Stimulated activated CD4-positive, alpha-beta T cell treated with anti-CD3 and anti-CD28 coated beads, Interleukin-4, amount 100 ng/mL, for 24 hours (primary cell): ENCODE measurements at regions not wholly inside any gene's neighbourhood (a gene's known extent, or its start where the extent isn't known, plus 50 kb on each side); places are given as distances from the start of the nearest gene placed in this dataset.

Experiments used
- DNase-seq: peaks from one replicate; pipeline ENCODE4 v3.0.0-alpha.2; 2020

DNA sequence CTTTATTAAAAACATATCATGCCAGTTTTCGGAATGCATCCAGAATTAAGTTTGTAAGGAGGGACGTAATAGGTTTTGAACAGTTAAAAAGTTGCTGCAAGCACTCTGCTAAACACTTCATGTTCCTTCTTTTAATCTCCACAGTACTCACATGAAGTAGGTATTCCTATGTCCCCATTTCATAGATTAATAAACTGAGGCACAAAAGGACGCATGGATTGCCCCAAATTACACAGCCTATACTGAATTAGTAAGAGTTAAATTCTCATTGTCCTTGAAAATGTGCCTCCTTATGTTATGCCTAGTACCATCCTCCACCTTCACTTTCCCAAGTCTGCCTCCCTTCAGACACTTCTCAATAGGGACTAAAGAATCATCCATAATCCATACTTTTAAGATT is 358.9 kb upstream of the ATP5MC3 start:
- no peak for DNase-seq

DNA sequence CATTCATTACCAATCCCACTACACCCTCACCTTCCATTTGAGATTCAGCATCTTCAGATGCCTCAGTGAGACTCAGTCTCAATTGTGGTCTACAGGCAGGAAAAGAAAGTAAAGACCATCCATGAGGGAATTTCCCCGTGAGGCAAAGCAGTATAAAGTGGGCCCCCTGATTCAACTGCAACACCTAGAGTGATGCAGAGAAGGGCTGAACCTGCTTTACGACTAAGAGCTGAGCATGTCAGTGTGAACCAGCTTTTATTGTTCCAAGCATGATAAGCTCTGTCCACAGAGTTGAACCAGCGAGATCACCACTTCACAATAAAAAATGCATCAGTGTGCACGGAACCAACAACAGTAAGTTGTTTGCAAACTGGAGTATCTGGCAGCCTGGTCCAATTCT is 357.6 kb upstream of the ATP5MC3 start:
- no peak for DNase-seq

DNA sequence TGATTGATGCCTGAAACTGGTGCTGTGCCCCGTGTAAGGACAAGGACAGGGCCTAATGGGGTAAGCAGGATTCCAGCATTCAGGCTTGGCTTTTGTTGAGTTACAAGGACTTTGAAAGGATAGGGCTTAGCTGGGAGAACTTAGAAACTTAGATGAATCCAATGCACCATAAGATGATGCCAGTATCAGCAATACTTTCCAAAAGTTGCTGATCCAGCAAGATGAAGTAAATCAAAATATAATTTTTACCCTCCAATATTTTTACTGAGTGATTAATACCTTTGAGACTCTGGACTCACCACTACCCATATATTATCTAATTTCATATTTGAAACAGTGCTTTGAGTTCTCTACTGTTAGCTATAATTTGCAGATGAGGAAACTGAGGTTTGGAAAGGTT is 354.5 kb upstream of the ATP5MC3 start:
- DNase-seq = no peak

DNA sequence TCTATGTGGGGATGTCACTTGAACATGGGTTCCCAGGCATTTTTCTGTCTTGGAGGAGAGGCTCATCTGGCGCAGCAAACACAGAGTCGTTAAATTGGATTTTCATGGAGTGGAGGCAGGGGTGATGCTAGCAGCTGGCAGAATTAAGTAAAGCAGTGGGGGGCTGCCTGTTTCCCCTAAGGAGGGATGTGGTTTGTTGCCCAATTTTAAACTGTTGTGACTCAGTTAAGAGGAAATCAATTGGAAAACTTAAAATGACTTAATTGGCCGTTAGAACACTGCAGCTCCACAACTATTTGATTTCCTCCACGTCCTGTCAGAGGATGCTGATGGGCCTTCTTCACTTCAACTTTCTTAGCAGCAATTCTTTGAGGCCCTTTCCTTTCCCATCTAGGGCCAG is 354.1 kb upstream of the ATP5MC3 start:
- DNase-seq = no peak

DNA sequence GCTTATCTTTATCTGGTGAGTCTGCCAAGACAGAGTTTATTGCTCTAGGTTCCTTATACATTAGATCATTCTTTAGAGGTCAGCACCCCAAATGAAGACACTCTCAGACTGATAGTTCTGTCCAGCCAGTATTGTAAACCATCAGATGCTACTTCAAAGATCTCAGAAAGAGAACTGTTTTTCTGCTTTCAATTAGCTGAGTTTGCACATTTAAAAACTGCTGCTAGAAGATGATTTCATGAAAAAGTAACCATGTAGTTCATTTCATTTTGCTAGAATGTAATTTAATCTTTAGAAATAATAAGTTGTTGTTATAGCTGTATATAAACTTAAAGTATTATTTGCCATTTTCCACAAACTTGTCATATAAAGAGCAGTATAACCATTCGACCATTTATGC is 344.5 kb upstream of the ATP5MC3 start:
- no peak for DNase-seq

DNA sequence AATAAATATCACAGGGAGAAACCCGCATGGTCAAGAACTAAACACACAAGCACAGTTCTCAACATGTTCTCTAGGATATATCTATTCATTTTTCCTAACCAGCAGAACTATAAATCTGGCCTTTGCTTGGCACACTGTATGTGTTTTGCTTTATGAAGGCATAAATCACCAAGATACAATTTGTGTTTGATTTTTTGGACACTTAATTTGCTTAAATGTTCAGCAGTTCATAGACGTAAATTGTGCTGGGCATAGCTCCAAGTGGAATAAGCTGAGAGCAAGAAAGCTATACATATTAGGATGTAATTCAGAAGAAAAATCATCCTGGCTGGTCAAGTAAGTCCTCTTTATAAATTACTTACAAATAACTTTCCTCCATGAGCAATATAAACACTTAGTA is 341.5 kb upstream of the ATP5MC3 start:
- DNase-seq = no peak

DNA sequence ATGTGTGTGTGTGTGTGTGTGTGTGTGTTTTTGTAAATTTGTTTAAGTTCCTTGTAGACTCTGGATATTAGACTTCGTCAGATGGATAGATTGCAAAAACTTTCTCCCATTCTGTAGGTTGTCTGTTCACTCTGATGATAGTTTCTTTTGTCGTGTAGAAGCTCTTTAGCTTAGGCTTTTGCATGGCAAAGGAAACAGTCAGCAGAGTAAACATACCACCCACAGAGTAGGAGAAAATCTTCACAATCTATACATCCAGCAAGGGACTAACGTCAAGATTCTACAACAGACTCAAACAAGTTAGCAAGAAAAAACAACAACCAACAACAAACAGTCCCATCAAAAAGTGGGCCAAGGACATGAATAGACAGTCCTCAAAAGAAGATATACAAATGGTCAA is 336.7 kb upstream of the ATP5MC3 start:
- DNase-seq = no peak

DNA sequence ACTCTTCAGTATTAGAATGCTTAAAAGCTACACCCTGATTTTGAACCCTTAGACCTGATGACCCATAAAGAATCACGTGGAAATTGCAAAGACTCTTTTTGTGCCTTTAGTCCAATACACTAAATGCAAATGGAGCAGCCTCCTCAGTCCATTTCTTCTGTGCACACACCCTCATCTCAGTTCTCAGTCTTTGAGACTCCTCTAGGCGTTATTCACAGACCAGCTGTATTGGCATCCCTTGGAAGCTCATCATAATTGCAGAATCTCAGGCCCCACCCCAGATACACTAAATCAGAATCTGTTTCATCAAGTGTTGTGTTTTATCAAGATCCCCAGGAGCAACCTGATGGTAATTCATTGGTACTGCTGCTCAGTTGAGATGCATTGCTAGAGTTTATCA is 335.0 kb upstream of the ATP5MC3 start:
- DNase-seq = no peak

DNA sequence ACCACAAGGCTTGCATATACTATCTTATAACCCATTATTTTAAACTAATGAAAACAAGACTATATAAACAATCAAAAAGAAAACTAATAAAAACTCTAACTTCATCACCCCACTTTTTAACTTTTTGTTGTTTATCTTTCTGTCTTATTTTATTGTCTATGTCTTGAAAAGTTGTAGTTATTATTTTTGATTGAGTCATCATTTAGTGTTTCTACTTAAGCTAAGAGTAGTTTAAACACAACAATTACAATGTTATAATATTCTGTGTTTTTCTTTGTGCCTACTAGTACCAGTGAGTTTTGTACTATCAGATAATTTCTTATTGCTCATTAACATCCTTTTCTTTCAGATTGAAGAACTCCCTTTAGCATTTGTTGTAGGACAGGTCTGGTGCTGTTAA is 318.7 kb upstream of the ATP5MC3 start:
- no peak for DNase-seq

DNA sequence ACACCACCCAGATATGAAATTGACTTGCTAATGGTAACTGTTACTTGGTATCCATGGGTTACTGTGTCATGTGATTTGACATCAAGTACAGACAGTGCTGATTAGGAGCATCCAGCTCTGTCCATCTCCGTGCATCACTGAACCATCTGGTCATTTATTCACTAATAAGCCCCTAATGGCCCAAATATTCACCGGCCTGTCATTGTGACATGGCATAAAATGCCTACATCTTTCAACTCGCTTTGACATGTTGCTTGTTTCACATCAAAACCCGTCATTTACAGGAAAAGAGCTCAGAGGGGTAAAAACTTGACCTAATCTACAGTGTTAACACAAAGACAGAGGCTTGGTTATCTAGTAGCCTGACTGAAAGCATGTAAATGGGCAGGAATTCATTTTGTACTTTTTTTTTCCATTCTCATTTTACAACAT is 308.9 kb upstream of the ATP5MC3 start:
- no peak for DNase-seq

DNA sequence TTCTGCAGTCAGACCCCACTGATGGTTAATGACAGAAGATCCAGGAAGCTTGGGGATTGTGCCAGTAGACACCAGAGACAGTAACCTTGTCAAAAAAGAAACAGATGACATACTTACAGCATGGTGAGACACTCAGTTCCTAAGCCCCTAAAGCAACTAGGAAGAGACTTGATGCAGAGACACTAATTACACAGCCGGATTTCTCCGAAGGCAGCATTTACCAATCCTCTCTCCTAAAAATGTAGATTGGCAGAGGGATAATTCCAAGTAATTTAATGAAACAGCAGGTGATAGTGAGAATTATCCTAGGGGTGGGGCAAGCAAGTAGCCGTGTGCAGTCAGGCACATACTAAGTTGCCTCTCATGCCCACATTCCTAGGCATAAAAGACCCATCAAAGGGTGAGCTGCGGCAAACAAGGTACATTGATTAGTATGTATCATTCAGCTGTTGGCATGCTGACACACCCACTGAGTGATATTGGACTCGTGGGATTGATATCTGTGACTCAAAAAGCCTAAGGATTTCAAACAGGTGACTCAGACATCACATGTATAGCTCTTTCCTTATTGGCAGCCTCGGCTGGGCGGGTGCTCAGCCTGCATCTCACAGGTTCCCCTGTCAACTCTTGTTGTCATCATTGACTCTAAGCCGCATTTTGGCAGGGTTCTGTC is 296.7 kb upstream of the ATP5MC3 start:
- no peak for DNase-seq

DNA sequence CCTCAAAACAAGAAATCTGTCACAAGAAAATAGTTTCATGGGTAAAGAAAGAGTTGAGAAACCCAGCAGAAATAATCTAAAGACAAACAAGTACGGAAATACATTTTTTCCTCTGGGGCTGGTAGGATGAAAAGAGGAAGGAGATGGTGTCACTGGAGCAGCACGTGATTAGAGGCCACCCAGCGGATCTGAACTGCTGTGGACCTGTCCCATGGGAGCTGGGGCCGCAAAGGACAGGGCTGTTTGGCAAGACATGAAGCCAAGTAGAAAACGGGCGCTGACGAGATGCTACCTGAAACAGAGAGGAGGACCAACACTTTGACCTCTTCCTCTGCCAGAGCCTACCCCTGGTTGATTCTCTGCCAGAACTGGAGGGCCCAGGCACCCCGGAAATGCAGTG is 295.4 kb upstream of the ATP5MC3 start:
- no peak for DNase-seq

DNA sequence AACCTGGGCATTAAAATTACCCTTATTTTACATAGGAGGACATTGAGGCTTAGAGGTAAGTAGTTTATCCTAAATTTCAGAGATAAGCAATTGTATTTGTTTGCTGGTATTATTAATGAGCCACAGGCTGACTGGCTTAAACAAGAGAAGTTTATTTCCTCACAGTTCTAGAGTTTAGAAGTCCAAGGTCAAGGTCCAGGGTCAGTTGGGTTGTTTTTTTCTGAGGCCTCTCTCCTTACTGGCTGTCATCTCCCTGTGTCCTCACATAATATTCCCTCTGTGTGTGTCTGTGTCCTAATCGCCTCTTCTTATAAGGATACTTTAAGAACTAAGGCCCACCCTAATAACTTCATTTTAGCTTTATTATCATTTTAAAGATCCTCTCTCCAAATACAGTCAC is 294.9 kb upstream of the ATP5MC3 start:
- no peak for DNase-seq

DNA sequence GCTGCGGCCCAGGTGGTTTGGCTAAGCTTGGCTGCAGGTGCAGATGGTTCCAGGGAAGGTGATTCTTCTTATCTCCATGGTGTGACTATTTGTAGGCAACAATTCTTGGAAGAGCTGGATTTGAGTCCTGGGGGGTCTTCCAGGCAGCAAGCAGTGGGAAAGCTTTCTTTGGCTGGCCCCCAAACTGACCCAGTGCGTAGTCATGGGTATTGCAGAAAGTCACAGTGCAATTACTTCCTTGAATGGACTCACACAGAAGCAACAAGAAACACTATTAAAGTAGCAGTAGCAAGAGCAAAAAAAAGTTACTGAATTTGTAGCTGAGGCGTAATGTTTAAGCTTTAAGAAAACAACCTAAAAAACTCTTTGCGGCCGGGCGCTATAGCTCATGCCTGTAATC is 293.6 kb upstream of the ATP5MC3 start:
- no peak for DNase-seq

DNA sequence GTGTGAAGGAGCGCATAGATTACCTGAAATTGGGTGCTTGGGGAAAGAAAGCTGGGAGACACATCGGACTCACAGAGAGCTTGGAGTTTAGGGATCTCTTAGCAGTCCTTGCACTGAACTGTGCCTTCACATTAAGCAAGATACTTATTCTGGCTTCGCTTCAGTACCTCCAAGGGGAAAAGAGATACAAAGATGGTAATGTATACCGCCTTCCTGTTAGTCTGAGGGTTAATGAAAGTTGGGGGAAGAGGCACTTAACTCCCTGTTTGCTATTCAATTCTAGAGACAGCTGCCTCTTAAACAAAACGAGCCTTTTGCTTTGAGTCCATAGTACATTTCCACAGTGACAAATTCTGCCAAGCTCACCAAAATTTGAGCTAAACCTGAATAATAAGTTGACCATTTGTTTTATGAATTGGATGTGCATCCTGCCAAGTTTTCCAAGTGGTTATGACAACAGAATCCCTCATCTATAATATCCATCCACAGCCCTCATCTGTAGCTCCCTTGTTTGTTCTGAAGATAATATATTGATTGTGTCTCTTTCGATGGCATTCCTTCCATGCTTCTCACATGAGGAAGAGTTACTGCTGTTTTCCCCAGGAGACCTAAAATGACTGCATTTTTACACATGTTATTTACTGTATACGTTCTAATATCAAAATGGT is 287.1 kb upstream of the ATP5MC3 start:
- DNase-seq = no peak

DNA sequence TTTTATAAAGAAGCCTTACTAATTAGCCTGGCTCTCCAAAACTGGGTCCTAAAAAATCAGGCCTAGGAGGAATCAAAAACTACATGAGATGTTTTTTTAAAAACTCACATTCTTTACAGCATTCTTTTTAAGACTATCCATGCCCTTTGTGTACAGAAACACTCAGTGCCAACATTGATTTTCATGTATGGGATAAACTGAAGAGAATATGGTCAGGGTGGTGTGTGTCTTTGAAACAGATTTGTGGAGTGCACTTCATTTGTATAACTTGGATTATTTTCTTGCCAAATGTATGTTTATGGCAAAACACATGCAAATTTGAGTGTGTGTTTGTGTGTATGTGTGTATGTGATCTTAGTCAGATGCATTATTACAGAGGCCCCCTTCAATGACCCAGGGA is 283.6 kb upstream of the ATP5MC3 start:
- DNase-seq = no peak

DNA sequence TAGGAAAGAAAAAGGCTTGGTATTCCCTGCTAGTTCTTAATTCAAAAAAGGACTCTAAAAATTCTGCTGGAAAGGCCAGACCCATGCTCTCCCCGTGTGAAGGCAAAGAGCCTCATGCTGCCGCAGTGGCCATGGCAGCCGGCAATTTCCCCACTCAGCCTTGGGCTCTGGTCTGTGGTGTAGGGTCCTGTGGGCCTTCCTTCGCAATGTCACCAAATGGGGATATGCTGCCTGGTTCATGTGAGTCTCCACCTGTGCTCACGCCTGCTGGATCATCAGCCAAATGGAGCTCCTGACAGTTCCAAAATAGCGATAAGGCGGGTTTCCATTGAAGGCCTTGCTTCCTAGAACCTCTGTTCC is 282.8 kb upstream of the ATP5MC3 start:
- no peak for DNase-seq

DNA sequence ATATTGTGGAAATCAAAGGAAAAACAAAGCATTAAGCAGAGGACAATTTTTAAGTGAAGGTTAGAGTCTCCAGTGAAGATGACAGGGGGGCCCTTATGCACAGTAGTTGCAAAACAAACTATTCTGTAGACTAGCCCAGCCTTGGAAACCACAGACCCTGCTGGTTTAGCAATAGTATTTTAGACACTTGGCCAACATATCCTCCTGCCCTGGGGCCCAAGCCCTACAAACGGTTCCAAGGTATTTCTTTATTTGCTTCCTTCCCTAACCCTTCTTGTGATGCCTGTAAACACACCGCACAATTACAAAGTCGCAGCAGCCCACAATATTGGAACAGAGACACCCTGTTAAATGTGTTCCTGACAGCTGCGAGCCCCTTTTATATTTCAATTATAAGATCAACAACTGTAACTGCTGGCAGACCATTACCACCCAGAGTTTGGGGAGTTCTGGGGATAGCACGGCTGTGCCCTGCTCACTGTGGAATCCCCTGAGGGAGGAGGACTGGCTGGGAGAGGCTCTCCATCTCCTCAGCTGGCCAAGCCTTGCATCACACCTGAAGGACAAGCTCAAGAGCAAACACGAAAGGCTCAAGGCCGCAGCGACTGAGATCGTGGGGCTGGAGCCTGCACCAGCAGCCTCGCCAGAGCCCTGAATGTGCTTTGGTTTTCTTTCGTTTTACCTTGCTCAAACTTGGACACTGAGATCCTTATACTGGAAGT is 282.2 kb upstream of the ATP5MC3 start:
- no peak for DNase-seq

DNA sequence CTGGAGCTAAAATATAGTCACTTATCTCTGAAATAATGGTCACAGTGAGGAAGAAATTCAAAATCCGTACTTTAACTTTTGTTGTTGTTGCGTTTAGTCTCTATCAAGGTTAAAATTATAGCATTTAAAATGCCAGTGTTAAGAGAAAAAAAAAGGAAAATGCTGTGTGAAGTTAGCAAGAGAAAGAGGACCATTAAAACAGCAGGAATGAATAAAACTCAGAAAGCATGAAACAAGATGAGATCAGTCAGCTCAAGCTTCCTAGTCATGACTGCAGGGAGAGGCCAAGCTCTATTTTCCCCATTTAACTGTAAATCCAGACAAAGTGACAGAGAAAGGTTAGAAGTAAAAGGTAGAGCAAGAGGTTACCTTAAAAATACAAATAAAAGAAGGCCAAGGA is 281.7 kb upstream of the ATP5MC3 start:
- DNase-seq = no peak

DNA sequence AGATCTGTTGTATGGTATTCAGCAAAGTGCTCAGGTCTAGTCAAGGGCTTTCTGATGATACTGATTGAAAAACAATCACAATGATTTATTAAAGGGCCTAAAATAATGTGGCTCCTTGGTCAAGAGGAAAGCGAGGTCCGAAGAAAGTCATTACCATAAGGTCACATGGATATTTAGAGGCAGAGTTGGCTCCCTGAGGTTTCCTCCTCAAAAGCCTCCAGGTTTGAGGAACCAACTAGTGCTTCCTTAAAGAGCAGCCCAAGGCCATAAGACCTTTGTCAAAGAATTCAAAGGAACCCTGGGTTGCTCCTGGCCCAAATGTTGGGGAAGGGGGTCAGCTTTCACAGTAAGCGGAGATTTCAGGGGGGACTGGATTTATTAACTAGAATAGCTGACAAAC is 280.7 kb upstream of the ATP5MC3 start:
- no peak for DNase-seq

DNA sequence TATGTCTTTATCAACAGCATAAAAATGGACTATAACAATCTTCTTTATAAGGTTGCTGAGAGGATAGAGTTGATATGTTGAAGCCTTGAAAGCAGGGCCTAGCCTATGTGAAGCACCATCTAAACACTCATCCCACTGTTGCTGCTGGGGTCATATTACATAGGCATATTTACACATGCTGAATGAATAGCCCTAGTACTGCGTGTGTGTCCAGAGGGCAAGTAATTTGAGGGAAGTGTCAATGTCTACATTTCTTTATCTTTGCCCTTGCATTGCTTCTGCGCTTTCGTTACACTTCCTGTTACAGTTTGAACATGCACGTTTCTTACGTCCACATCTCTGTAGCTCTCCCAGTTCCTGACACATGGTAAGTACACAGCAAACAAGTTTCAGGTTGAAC is 280.3 kb upstream of the ATP5MC3 start:
- DNase-seq = no peak

DNA sequence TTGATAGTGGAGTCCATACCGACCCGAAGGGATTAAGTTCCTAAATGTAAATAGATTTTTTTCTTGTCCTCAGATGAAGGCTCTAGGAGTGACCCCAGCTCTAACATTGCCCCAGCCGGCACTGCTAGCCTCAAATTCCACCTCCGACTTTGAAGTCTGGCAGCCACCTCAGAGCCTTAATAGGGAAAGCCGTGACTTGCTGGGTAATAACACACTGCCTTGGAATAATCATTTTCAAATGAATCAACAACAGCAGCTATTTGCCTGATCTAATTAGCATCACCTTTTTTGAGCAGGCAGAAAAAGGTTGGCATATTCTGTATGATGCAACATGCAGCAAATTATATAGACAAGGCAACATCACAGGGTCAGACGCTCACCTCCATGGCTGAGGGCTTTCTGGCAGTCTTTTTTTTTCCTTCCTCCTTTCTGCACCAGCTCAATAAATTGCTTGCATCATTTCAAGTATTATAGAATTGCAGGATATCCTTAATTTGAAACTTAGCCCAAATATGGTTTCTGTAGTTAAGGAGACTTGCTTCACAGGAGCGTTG is 276.5 kb upstream of the ATP5MC3 start:
- DNase-seq = no peak

DNA sequence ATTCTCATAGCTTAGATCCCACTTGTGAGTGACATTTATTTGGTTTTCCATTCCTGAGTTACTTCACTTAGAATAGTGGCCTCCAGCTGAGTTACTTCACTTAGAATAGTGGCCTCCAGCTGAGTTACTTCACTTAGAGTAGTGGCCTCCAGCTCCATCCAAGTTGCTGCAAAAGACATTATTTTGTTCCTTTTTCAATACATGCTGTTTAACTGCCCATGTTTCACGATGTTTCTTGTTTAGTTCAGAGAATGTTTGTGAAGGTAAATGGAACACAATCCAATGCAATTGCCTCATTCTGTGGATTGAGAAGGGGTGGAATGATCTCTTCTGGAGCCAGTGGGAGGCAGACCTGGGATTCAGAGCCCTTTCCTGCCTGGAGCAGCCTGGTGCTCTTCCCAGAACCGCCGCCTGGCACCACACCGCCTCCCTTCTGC is 273.5 kb upstream of the ATP5MC3 start:
- no peak for DNase-seq
